ENCODE measurements at regions not wholly inside any gene's neighbourhood (a gene's known extent, or its start where the extent isn't known, plus 50 kb on each side); places are given as distances from the start of the nearest gene placed in this dataset.

DNA sequence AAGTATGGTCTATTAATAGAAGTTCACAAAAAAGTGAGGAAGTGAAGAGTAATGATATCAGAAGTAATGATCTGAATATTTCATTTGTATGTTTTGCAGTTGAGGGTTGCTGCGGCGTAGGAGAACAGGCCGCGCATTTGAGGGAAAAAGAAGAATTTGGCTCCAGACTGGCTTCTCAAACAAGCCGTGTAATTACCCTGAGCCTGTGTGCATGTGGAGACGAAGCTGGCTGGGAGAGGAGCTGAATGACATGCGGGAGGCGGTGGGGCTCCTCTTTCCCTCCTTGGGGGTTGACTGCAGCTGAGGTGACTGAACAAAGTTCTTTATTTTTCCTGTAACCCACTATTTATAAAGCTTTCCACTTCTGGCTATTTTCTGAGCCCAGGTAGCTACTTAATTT, 115.5 kb upstream of the AFDN start:
- no peak overlapping the region for H3K4me3 ChIP-seq (ENCODE audit: control insufficient read depth in 2 of 3, extremely low read depth in 1 of 3, insufficient read depth in 2 of 3, low read depth in 1 of 3, low read length in 3 of 3)
- no peak overlapping the region for H3K9ac ChIP-seq (ENCODE audit: control insufficient read depth, extremely low read depth, insufficient read depth, low read length)
- DNase-seq (ENCODE audit: low read depth, low spot score) (no peak), FAIRE-seq (no peak)
- no peaks in the 10 kb centered on the region for H3K36me3 ChIP-seq (ENCODE audit: control insufficient read depth in 2 of 2, extremely low read depth in 1 of 2, insufficient read depth in 2 of 2, low read length in 2 of 2)
- no peak overlapping the region for H3K4me2 ChIP-seq (ENCODE audit: control insufficient read depth, extremely low read depth, insufficient read depth, low read depth, low read length)
- H2AFZ ChIP-seq (ENCODE audit: control insufficient read depth, low read length): no peak overlapping the region
- H3K27ac ChIP-seq (ENCODE audit: control insufficient read depth, insufficient read depth, low read length): no peak overlapping the region
- H3K27me3 ChIP-seq (ENCODE audit: control insufficient read depth, extremely low read depth, insufficient read depth, low read length): no peaks in the 10 kb centered on the region
- no peaks in the 10 kb centered on the region for H3K4me1 ChIP-seq (ENCODE audit: control insufficient read depth, extremely low read depth, insufficient read depth, low read length)
- H3K9me1 ChIP-seq (ENCODE audit: control insufficient read depth, extremely low read depth, insufficient read depth, low read length): no peaks in the 10 kb centered on the region
- H4K20me1 ChIP-seq (ENCODE audit: control insufficient read depth, extremely low read depth, insufficient read depth, low read length): no peaks in the 10 kb centered on the region
- dilution Hi-C loops (cut with MboI; ENCODE audit: extremely low pct_ligation_motif_present, low sequenced_read_pairs): no loop called here
- TF ChIP-seq EZH2 (IDR thresholded peaks at IDR 0.05; ENCODE audit: low read length): no peak
- TF ChIP-seq, protein P1, sequence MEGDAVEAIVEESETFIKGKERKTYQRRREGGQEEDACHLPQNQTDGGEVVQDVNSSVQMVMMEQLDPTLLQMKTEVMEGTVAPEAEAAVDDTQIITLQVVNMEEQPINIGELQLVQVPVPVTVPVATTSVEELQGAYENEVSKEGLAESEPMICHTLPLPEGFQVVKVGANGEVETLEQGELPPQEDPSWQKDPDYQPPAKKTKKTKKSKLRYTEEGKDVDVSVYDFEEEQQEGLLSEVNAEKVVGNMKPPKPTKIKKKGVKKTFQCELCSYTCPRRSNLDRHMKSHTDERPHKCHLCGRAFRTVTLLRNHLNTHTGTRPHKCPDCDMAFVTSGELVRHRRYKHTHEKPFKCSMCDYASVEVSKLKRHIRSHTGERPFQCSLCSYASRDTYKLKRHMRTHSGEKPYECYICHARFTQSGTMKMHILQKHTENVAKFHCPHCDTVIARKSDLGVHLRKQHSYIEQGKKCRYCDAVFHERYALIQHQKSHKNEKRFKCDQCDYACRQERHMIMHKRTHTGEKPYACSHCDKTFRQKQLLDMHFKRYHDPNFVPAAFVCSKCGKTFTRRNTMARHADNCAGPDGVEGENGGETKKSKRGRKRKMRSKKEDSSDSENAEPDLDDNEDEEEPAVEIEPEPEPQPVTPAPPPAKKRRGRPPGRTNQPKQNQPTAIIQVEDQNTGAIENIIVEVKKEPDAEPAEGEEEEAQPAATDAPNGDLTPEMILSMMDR (optimal IDR thresholded peaks at IDR 0.05 in 1 of 3, IDR thresholded peaks at IDR 0.05 in 1 of 3, conservative IDR thresholded peaks at IDR 0.05 in 1 of 3; ENCODE audit: extremely low read depth in 1 of 3, insufficient read depth in 2 of 3, low read length in 3 of 3): no peak
- H3K9me3 ChIP-seq (ENCODE audit: control insufficient read depth, low read depth, low read length): no peaks in the 10 kb centered on the region
- no peaks in the 10 kb centered on the region for H3K79me2 ChIP-seq (ENCODE audit: control insufficient read depth, insufficient read depth, low read length)

DNA sequence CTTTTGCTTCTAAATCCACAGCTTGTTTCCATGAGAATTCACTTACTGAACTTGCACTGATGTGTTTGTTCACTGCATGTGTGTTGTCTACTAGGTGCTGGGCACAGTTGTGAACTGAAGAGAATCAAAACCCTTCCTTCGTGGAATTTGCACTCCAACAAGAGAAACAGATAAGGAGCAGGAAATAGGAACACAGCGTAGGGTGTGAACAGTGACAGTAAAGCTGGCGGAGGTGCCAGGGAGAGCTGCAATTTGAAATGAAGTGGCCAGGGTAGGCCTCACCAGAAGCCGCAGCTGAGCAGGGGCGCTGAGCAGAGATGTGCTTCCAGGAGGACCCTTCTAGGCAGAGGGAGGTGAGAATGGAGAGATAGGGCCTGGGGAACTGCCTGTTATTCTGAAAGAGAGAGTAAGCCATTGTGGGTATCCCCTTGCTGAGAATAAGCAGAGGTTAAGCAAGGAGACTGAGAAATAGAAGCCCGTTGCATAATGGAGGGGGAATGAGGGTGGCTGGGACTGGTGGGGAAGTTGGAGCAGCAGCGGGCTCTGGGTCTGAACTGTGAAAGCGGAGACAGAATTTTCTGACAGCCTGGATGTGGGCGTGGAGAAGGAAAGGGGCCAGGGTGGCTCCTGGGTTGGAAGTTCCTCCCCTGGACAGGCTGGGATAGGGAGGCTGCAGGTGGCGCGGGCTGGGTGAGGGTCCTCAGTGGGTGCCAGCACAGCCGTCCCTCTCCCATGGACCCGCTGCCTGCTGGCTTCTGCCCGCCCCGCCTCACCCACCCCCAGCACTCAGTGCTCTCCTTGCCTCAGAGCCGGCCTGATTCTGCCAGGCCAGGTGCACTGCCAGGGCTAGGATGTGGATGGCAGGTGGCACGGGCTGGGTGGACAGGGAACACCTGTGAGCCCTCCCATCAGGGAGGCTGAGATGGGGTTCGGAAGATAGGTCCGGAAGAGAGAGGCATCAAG, 114.7 kb upstream of the AFDN start:
- Histone ChIP-seq H3K9ac (ENCODE audit: control insufficient read depth, extremely low read depth, insufficient read depth, low read length) (no peak overlapping the region), H3K27ac (ENCODE audit: control insufficient read depth, insufficient read depth, low read length) (no peak overlapping the region), H3K27me3 (ENCODE audit: control insufficient read depth, extremely low read depth, insufficient read depth, low read length) (no peaks in the 10 kb centered on the region), H3K4me2 (ENCODE audit: control insufficient read depth, extremely low read depth, insufficient read depth, low read depth, low read length) (no peak overlapping the region), H2AFZ (ENCODE audit: control insufficient read depth, low read length) (no peak overlapping the region), H3K36me3 (ENCODE audit: control insufficient read depth in 2 of 2, extremely low read depth in 1 of 2, insufficient read depth in 2 of 2, low read length in 2 of 2) (no peaks in the 10 kb centered on the region), H3K4me3 (ENCODE audit: control insufficient read depth in 2 of 3, extremely low read depth in 1 of 3, insufficient read depth in 2 of 3, low read depth in 1 of 3, low read length in 3 of 3) (no peak overlapping the region), H3K9me3 (ENCODE audit: control insufficient read depth, low read depth, low read length) (no peaks in the 10 kb centered on the region), H3K79me2 (ENCODE audit: control insufficient read depth, insufficient read depth, low read length) (no peaks in the 10 kb centered on the region), H4K20me1 (ENCODE audit: control insufficient read depth, extremely low read depth, insufficient read depth, low read length) (no peaks in the 10 kb centered on the region), H3K9me1 (ENCODE audit: control insufficient read depth, extremely low read depth, insufficient read depth, low read length) (no peaks in the 10 kb centered on the region), H3K4me1 (ENCODE audit: control insufficient read depth, extremely low read depth, insufficient read depth, low read length) (no peaks in the 10 kb centered on the region)
- TF ChIP-seq, protein P1 (optimal IDR thresholded peaks at IDR 0.05 in 1 of 3, IDR thresholded peaks at IDR 0.05 in 1 of 3, conservative IDR thresholded peaks at IDR 0.05 in 1 of 3; ENCODE audit: extremely low read depth in 1 of 3, insufficient read depth in 2 of 3, low read length in 3 of 3): no peak
- no peak for TF ChIP-seq EZH2 (IDR thresholded peaks at IDR 0.05; ENCODE audit: low read length)
- dilution Hi-C loops (cut with MboI; ENCODE audit: extremely low pct_ligation_motif_present, low sequenced_read_pairs): no loop called here
- no peak for FAIRE-seq
- DNase-seq (ENCODE audit: low read depth, low spot score): no peak

Measured in keratinocyte (primary cell).